ENCODE measurements at regions not wholly inside any gene's neighbourhood (a gene's known extent, or its start where the extent isn't known, plus 50 kb on each side); places are given as distances from the start of the nearest gene placed in this dataset.

DNA sequence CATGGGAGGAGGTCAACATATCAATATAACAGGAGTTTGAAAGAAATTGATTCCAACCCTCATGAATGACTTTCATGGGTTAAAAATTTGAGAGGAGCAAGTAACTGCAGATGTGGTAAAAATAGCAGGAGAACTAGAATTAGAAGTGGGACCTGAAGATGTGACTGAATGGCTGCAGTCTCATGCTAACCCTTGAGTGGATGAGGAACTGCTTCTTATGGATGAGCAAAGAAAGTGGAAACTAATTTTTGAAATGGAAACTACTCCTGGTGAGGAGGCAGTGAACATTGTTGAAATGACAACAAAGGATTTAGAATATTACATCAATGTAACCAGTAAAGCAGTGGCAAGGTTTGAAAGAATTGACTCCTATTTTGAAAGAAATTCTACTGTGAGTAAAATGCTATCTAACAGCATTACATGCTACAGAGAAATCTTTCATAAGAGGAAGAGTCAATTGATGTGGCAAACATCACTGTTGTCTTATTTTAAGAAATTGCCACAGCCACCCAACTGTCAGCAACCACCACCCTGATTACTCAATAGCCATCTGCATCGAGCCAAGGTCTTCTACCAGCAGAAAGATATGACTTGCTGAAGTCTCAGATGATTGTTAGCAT is 1683.2 kb downstream of the MAT2B start:
- no peak for TF ChIP-seq CSDC2 (CRISPR knock-in tag; IDR thresholded peaks at IDR 0.05)
- TF ChIP-seq ARNTL (CRISPR knock-in tag; IDR thresholded peaks at IDR 0.05; ENCODE audit: borderline replicate concordance, low read depth) = no peak
- TF ChIP-seq ISL1 (CRISPR knock-in tag; IDR thresholded peaks at IDR 0.05) = no peak
- no peak for TF ChIP-seq RARB (CRISPR knock-in tag; IDR thresholded peaks at IDR 0.05)
- TF ChIP-seq, protein P1, sequence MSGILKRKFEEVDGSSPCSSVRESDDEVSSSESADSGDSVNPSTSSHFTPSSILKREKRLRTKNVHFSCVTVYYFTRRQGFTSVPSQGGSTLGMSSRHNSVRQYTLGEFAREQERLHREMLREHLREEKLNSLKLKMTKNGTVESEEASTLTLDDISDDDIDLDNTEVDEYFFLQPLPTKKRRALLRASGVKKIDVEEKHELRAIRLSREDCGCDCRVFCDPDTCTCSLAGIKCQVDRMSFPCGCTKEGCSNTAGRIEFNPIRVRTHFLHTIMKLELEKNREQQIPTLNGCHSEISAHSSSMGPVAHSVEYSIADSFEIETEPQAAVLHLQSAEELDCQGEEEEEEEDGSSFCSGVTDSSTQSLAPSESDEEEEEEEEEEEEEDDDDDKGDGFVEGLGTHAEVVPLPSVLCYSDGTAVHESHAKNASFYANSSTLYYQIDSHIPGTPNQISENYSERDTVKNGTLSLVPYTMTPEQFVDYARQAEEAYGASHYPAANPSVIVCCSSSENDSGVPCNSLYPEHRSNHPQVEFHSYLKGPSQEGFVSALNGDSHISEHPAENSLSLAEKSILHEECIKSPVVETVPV (CRISPR knock-in tag; IDR thresholded peaks at IDR 0.05) = no peak
- TF ChIP-seq, protein P2, sequence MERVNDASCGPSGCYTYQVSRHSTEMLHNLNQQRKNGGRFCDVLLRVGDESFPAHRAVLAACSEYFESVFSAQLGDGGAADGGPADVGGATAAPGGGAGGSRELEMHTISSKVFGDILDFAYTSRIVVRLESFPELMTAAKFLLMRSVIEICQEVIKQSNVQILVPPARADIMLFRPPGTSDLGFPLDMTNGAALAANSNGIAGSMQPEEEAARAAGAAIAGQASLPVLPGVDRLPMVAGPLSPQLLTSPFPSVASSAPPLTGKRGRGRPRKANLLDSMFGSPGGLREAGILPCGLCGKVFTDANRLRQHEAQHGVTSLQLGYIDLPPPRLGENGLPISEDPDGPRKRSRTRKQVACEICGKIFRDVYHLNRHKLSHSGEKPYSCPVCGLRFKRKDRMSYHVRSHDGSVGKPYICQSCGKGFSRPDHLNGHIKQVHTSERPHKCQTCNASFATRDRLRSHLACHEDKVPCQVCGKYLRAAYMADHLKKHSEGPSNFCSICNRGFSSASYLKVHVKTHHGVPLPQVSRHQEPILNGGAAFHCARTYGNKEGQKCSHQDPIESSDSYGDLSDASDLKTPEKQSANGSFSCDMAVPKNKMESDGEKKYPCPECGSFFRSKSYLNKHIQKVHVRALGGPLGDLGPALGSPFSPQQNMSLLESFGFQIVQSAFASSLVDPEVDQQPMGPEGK (CRISPR knock-in tag; IDR thresholded peaks at IDR 0.05; ENCODE audit: borderline replicate concordance) = no peak
- TF ChIP-seq TCF4 (CRISPR knock-in tag; IDR thresholded peaks at IDR 0.05; ENCODE audit: borderline replicate concordance) = no peak
- TF ChIP-seq ESRRG (CRISPR knock-in tag; IDR thresholded peaks at IDR 0.05) = no peak
- TF ChIP-seq ZFP3 (CRISPR knock-in tag; IDR thresholded peaks at IDR 0.05) = no peak
- TF ChIP-seq ZNF70 (CRISPR knock-in tag; IDR thresholded peaks at IDR 0.05) = no peak

Data from SK-N-SH treated with all-trans-retinoic acid at 6 μM for 48 hours (cell line).